Stimulated activated CD8-positive, alpha-beta memory T cell treated with anti-CD3 and anti-CD28 coated beads, Interleukin-4, amount 100 ng/mL, for 48 hours (primary cell): ENCODE measurements at regions not wholly inside any gene's neighbourhood (a gene's known extent, or its start where the extent isn't known, plus 50 kb on each side); places are given as distances from the start of the nearest gene placed in this dataset.

ENCODE experiments used
- DNase-seq: peaks from one replicate; pipeline ENCODE4 v3.0.0-alpha.2; 2020

DNA sequence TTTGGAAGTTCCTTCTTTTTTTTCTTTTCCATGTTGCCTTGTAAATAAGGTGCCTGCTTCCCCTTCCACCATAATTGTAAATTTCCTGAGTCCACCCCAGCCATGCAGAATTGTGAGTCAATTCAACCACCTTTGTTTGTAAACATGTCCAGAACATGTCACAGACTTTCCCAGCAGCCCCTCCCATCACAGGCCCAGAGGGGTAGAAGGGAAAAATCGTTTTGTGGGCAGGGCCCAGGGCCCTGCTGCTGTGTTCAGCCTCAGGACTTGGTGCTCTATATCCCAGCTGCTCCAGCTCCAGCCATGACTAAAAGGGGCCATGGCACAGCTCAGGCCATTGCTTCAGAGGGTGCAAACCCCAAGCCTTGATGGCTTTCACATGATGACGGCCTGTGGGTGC is 384.6 kb upstream of the NCAM2 start:
- no peak for DNase-seq

- no peak for DNase-seq
Observed at GRCh38 chr21:20617130-20617529, 381.1 kb upstream of the NCAM2 start.

- DNase-seq, result no peak
Observed at GRCh38 chr21:20618878-20619277, 379.3 kb upstream of the NCAM2 start.

DNA sequence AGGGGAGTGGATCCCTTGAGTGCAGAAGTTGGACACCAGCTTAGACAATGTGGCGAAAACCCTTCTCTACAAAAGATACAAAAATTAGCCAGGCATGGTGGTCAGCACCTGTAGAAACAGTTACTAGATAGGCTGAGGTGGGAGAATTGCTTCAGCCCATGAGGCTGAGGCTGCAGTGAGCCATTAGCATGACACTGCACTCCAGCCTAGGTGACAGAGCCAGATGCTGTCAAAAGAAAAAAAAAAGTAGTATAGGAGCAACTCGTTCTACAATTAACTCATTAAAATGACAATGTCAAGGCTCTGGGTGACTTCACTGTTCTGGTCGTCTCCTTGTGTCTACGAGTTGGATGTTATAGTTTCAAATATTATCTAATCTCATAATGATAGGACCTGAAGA is 370.6 kb upstream of the NCAM2 start:
- no peak for DNase-seq

DNA sequence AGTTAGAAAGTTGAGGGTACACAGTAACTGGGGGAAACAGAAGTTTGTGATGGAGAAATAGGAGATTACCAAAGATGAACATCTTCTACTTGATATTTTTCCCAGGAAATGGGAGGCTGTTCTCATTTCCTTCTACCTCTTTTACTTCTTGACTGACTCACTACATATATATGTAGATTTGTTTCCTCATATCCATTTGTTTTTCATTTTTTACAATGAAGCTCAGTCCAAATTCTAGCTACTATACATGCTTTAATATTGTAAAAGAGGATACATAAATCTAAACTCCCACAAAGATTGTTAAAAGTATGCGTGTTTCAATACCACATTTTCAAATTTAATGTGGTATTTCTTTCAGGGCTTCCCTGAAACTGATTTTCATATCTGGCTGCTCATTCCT is 366.6 kb upstream of the NCAM2 start:
- no peak for DNase-seq

- DNase-seq, result no peak
Observed at GRCh38 chr21:20639026-20639425, 359.2 kb upstream of the NCAM2 start.

GRCh38 chr21:20641241-20641640 is 357.0 kb upstream of the NCAM2 start:
- DNase-seq, result no peak

- no peak for DNase-seq
Observed at GRCh38 chr21:20642681-20643080, 355.5 kb upstream of the NCAM2 start.

DNA sequence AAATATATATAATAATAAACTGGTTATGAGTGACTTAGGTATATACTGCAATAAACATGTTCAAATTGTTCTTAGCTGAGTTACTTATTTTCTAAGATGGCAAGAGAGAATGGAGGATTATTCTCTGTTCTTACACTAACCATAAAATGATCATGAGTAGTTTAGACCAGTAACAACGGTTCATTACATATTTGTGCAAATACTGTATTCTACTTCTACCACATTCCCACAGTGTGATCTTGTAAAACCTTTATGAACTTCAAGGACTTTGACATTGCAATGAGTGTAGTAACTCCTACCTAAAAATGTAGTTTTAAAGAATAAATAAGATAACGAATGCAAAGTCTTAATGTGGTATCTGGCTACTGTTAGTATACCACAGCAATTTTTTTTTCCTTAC is 353.7 kb upstream of the NCAM2 start:
- DNase-seq, result no peak

GRCh38 chr21:20645344-20645743 is 352.9 kb upstream of the NCAM2 start:
- DNase-seq, result no peak

DNA sequence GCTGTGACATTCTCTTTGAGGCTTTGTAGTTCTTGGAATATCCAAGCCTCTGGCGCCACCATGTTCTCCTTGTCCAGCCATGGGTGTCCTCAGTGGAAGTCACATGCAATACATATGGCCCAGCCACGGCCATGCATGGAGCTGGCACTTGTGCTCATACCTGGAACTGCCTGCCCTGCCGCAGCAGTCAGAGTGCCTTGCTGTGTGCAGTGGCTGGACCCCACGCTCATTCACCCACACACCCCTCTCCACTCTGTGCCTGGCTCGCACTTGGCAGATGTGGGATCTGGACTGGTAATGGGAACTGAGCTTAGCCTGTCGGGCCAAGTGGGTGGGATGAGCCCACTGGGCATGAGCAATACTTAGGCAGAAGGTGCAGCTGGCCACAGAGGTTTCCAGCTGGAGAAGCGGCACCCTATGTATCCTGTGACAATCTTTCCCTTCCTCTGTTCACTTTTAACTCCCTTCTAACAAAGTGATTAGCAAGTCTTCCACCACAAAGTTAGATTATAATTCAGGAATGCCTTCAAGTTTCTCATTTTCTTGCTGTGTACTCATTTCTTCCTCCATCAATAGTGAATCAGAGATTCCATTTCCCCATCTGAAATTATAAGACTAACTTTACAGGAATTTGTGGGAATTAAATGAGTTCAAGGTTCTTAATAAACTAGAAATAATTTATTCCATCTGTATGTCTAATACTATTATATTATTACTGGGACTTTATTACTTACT is 351.6 kb upstream of the NCAM2 start:
- DNase-seq, result no peak

DNA sequence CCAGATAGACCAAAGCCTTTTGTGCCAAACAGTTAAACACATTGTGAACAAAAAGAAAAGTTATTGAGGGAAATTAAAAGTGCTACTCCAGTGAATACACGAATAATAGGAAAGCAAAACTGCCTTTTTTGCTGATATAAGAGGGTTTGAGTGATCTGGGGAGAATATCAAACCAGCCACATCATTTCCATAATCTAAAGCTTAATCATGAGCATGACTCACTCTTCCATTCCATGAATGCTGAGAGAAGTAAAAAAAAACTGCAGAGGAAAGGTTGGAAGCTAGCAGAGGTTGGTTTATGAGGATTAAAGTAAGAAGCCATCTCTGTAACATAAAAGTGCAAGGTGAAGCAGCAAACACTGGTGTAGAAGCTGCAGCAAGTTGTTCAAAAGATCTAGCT is 350.6 kb upstream of the NCAM2 start:
- DNase-seq, result no peak

DNA sequence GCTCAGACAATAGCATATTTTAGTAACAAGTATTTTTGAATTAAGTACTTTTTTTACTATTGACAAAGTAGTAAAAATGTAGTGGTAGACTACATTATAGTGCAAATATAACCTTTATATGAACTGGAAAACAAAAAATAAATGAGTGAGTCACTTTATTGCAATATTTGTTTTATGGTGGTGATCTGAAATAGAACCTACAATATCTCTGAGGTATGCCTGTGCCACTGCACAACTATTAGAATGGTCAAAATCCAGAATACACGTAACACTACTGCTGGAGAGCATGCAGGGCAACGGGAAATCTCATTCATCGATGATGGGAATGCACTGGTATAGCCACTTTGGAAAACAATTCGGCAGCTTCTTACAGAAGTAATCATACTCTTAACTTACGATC is 349.0 kb upstream of the NCAM2 start:
- DNase-seq, result no peak

DNA sequence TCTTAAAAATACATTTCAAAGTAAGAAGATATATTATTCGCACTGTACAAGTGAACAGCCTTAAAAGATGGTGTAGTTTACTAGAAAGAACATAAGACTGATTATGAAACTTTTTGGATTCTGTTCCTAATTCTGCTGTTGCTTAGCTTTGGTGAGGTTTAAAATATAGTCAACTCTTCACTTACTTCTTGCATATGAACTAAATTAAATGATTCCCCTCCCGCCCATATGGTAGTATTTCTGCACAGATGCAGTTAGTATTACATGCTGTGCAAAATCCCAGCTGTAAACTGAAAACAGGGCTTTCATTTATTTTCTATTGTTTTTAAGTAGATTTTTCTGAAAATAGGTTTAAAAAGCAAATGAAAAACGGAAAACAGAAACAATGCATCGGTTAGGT is 345.4 kb upstream of the NCAM2 start:
- no peak for DNase-seq

DNA sequence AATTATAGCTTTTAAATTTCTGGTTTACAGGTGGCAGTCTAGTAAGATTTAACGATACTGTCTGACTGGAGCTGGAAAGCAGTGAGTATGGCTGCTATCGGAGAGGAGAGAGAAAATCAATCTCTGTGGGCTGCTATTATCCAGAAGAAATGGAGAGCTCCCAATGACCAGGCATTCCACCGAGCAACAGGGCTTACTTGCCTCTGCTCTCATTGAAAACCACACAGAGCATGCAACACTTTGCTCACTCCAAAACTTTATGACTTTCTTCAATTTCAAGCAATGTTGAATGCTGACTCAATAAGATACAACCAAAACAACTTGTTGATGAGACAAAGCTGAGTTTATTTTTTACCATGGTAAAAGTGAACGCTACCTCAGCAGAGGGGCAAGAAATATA is 337.0 kb upstream of the NCAM2 start:
- no peak for DNase-seq

- DNase-seq, result no peak
Observed at GRCh38 chr21:20661745-20662422, 336.3 kb upstream of the NCAM2 start.

DNA sequence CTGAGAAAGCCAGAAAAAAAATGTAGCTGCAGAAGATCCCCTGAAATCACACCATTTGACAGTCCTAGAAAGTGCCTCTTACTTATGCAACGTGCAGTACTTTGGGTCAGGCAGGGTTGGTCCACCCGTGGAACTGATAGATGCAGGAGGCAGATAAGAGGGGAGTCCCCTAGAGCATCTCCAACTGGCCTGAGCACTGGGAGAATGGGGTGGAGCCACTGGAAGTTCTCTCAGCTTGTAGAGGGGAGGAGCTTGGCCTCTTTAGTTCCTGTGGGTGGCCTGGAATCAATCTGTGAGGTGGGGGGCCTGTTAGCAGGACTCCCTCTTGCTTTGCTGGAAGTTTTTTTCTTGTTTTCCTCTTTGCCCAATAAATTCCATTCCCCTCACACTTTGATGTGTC is 335.7 kb upstream of the NCAM2 start:
- no peak for DNase-seq

- no peak for DNase-seq
Observed at GRCh38 chr21:20667931-20668330, 330.3 kb upstream of the NCAM2 start.

GRCh38 chr21:20685475-20685874 is 312.7 kb upstream of the NCAM2 start:
- no peak for DNase-seq

DNA sequence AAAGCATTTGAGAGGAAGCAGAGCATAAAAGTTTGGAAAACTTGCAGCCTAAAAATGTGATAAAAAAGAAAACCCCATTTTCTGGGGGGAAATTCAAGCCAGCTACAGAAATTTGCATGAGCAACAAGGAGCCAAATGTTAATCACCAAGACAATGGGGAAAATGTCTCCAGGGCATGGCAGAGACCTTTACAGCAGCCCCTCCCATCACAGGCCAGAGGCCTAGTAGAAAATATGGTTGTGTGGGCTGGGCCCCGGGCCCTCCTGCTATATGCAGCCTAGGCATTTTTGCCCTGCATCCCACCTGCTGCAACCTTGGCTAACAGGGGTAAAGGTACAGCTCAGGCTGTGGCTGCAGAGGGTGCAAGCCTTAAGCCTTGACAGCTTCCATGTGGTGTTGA is 299.6 kb upstream of the NCAM2 start:
- no peak for DNase-seq

- no peak for DNase-seq
Observed at GRCh38 chr21:20701235-20701634, 297.0 kb upstream of the NCAM2 start.

GRCh38 chr21:20703112-20703767 is 295.0 kb upstream of the NCAM2 start:
- DNase-seq, result no peak

- no peak for DNase-seq
Observed at GRCh38 chr21:20720623-20721022, 277.6 kb upstream of the NCAM2 start.

DNA sequence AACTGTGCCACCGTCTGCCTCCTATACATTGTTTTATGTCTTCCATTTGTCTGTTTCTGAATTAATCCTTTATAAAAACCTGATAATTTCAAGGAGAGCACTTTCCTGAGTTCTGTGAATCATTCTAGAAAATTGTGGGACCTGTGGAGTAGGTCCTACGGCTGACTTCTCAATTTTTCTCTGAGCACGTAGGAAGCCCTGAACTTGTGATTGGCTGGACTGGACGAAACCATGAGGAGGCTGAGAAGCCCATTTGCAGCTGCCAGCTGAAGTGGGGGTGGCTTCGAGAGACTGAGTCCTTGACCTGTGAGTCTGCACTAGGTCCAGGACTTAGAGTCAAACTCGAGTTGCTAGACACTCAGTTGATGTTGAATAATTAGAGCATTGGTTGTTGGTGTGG is 277.1 kb upstream of the NCAM2 start:
- no peak for DNase-seq
